Lower lobe of right lung (tissue), 2 donors: ENCODE measurements at regions not wholly inside any gene's neighbourhood (a gene's known extent, or its start where the extent isn't known, plus 50 kb on each side); places are given as distances from the start of the nearest gene placed in this dataset. TPM values are rescaled to one million over a fixed set of nuclear protein-coding genes. Genes with fewer than 3 reads are reported as not detected.

ENCODE experiments used
- ATAC-seq, 2 donors: fragments of 200-7000 bp; cut with Tn5 transposase; one replicate each; pipeline ENCODE4 v1.9.1; 2020 to 2022; ENCODE audit warnings: mild to moderate bottlenecking in 2 of 2, moderate library complexity in 2 of 2
- DNase-seq: peaks from one replicate; pipeline ENCODE4 v3.0.0-alpha.2; 2020
- H3K27ac ChIP-seq: fragments of 200-600 bp; one replicate; pipeline ENCODE4 v1.8.0; 2022
- H3K27me3 ChIP-seq: fragments of 200-600 bp; one replicate; pipeline ENCODE4 v1.8.0; 2022; ENCODE audit warnings: low read depth
- H3K36me3 ChIP-seq: fragments of 200-600 bp; one replicate; pipeline ENCODE4 v1.8.0; 2022; ENCODE audit warnings: mild to moderate bottlenecking
- H3K4me1 ChIP-seq: fragments of 200-600 bp; one replicate; pipeline ENCODE4 v1.8.0; 2022
- H3K4me3 ChIP-seq: fragments of 200-600 bp; one replicate; pipeline ENCODE4 v1.8.0; 2022; ENCODE audit warnings: mild to moderate bottlenecking
- H3K9me3 ChIP-seq: fragments of 200-600 bp; one replicate; pipeline ENCODE4 v1.8.0; 2022
- CTCF ChIP-seq: fragments of 200-600 bp; IDR thresholded peaks from one replicate; pipeline ENCODE4 v1.8.0; 2022; ENCODE audit warnings: antibody characterized with exemption, mild to moderate bottlenecking
- intact Hi-C: fragments of 100-400 bp; cut with DNase I; formaldehyde crosslinking; loops from one replicate; pipeline ENCODE4 v1.11.0; 2022
- microRNA-seq: library from miRNA; unstranded; fragments of <30 nt; microRNA quantifications from one replicate; pipeline ENCODE4 v1.2.0, GENCODE V29; 2020; ENCODE audit warnings: borderline number of aligned reads
- donor health status: DM: no; HTN: yes; CAD: no; lungs with severe emphysema.

GRCh38 chr14:65360144-65360784 is 52.3 kb upstream of the FUT8 start:
- ATAC-seq (no peak), DNase-seq (no peak)
- Histone ChIP-seq H3K4me1 (peaks cover 10% of the 10 kb centered on the region), H3K36me3 (no peaks in the 10 kb centered on the region), H3K27me3 (no peaks in the 10 kb centered on the region), H3K4me3 (no peak overlapping the region), H3K27ac (no peak overlapping the region), H3K9me3 (no peaks in the 10 kb centered on the region)
- intact Hi-C loops, result no loop called here
- no peak for TF ChIP-seq CTCF

GRCh38 chr14:65361920-65362319 is 50.6 kb upstream of the FUT8 start:
- intact Hi-C loops, result no loop called here
- Histone ChIP-seq H3K9me3 (no peaks in the 10 kb centered on the region), H3K27ac (no peak overlapping the region), H3K36me3 (no peaks in the 10 kb centered on the region), H3K4me3 (no peak overlapping the region), H3K27me3 (no peaks in the 10 kb centered on the region), H3K4me1 (peaks cover 10% of the 10 kb centered on the region)
- no peak for TF ChIP-seq CTCF
- ATAC-seq (peak; percentile 32 to 72), DNase-seq (no peak)

Small RNAs in the stretch of these regions (microRNA-seq; reads per million reads assigned to microRNA genes)
- gene MIR4708, result not detected
